Right cardiac atrium (tissue), 5 donors: ENCODE measurements at regions not wholly inside any gene's neighbourhood (a gene's known extent, or its start where the extent isn't known, plus 50 kb on each side); places are given as distances from the start of the nearest gene placed in this dataset.
A peak's percentile ranks its signal among the peaks of the same experiment; 100 is the strongest.

Experiments used
- ATAC-seq, 2 donors: fragments of 200-7000 bp; cut with Tn5 transposase; one replicate each; pipeline versions ENCODE4 v1.8.0 to v1.9.1; 2020; ENCODE audit warnings: moderate library complexity in 2 of 2, mild to moderate bottlenecking in 1 of 2
- DNase-seq, 3 donors: peaks; one replicate each; pipeline ENCODE4 v3.0.0-alpha.2; 2020
- H3K27ac ChIP-seq: one replicate; pipeline ENCODE4 v1.5.1; 2013; ENCODE audit warnings: mild to moderate bottlenecking, low read length, control low read depth, moderate library complexity
- H3K27me3 ChIP-seq: one replicate; pipeline ENCODE4 v1.6.1; 2013; ENCODE audit not compliant: control insufficient read depth, insufficient read depth
- H3K4me1 ChIP-seq: one replicate; pipeline ENCODE4 v1.6.1; 2013; ENCODE audit warnings: low read length; ENCODE audit not compliant: control insufficient read depth, insufficient read depth
- H3K4me3 ChIP-seq: one replicate; pipeline ENCODE4 v1.5.1; 2013; ENCODE audit warnings: low read length, control low read depth
- H3K9me3 ChIP-seq: one replicate; pipeline ENCODE4 v1.6.1; 2013; ENCODE audit warnings: low read length; ENCODE audit not compliant: control insufficient read depth
- WGBS: extraction: QIAGEN DNeasy Blood & Tissue Kit; methylation state at CpG from one replicate; pipeline ENCODE4 v1.1.7; 2013; 5-methylcytosine and 5-hydroxymethylcytosine counted together
- intact Hi-C, 4 donors: fragments of 100-400 bp; cut with DNase I; formaldehyde crosslinking; loops; one replicate each; pipeline versions ENCODE4 v1.11.0 to v1.14.0; 2022 to 2023
- donor health status: healthy with polysubstance abuse.
- donor health status: DM: no; HTN: yes; CAD: no.
- donor health status: DM: no; HTN: no; CAD: no.
- donor health status: DM: no; HTN: yes; CAD: no; lungs with severe emphysema.
- donor health status: DM: yes; HTN: yes; CAD: no.

- Histone ChIP-seq H3K9me3 (no peaks in the 10 kb centered on the region), H3K4me1 (peaks cover 4% of the 10 kb centered on the region), H3K4me3 (no peak overlapping the region), H3K27ac (peak overlapping the region; percentile 42), H3K27me3 (no peaks in the 10 kb centered on the region)
- DNase-seq: peak; percentile 47 to 61 (median 57)
- intact Hi-C loops: loop anchor here in 1 of 4 donors (10.0 kb wide), 1 partner anchor 79 kb away; no protein-coding TSS in a partner anchor
- WGBS: 34% methylated on average over 6 of the region's 6 CpGs
- ATAC-seq: peak; percentile 80 to 81
These were observed 303.5 kb downstream of the HRH4 start for GRCh38 chr18:24763765-24764513.

- intact Hi-C loops: loop anchor here in 1 of 4 donors (10.0 kb wide), 1 partner anchor 80 kb away; no protein-coding TSS in a partner anchor
- H3K4me1 ChIP-seq: peaks cover 4% of the 10 kb centered on the region
- H3K4me3 ChIP-seq: no peak overlapping the region
- H3K27me3 ChIP-seq: no peaks in the 10 kb centered on the region
- H3K9me3 ChIP-seq: no peaks in the 10 kb centered on the region
- DNase-seq (no peak), ATAC-seq (no peak)
- H3K27ac ChIP-seq: no peak overlapping the region
- WGBS: 77% methylated on average over 5 of the region's 5 CpGs
These were observed 304.3 kb downstream of the HRH4 start for GRCh38 chr18:24764766-24765165.

- Histone ChIP-seq H3K4me3 (no peak overlapping the region), H3K9me3 (no peaks in the 10 kb centered on the region), H3K27me3 (no peaks in the 10 kb centered on the region), H3K27ac (no peak overlapping the region), H3K4me1 (peaks cover 4% of the 10 kb centered on the region)
- no peak for ATAC-seq
- intact Hi-C loops: loop anchor here in 1 of 4 donors (10.0 kb wide), 1 partner anchor 82 kb away; no protein-coding TSS in a partner anchor
- WGBS: 91% methylated on average over 1 of the region's 1 CpG
- no peak for DNase-seq
These were observed 305.9 kb downstream of the HRH4 start for GRCh38 chr18:24766376-24766775.

- DNase-seq (no peak), ATAC-seq (no peak)
- no peaks in the 10 kb centered on the region for H3K27me3 ChIP-seq
- H3K9me3 ChIP-seq: no peaks in the 10 kb centered on the region
- 93% methylated on average over 3 of the region's 3 CpGs for WGBS
- intact Hi-C loops: no loop called here
- no peak overlapping the region for H3K4me3 ChIP-seq
- H3K27ac ChIP-seq: no peak overlapping the region
- no peaks in the 10 kb centered on the region for H3K4me1 ChIP-seq
These were observed 310.0 kb downstream of the HRH4 start for GRCh38 chr18:24770311-24771024.

- Histone ChIP-seq H3K27ac (no peak overlapping the region), H3K4me3 (no peak overlapping the region), H3K27me3 (no peaks in the 10 kb centered on the region), H3K4me1 (no peaks in the 10 kb centered on the region), H3K9me3 (no peaks in the 10 kb centered on the region)
- ATAC-seq: no peak
- intact Hi-C loops: no loop called here
- DNase-seq: no peak
These were observed 310.9 kb downstream of the HRH4 start for GRCh38 chr18:24771300-24771699.

- WGBS: 93% methylated on average over 2 of the region's 2 CpGs
- intact Hi-C loops: no loop called here
These were observed 312.7 kb downstream of the HRH4 start for GRCh38 chr18:24773101-24773500.

GRCh38 chr18:24776019-24776418 lies 315.6 kb downstream of the HRH4 start:
- Histone ChIP-seq H3K4me3 (no peak overlapping the region), H3K27ac (no peak overlapping the region), H3K4me1 (no peaks in the 10 kb centered on the region), H3K9me3 (no peaks in the 10 kb centered on the region), H3K27me3 (no peaks in the 10 kb centered on the region)
- DNase-seq: no peak
- intact Hi-C loops: no loop called here
- no peak for ATAC-seq

More at GRCh38 chr18:24773101-24773500, 312.7 kb downstream of the HRH4 start:
- H3K4me3 ChIP-seq: no peak overlapping the region
- ATAC-seq: no peak
- no peak overlapping the region for H3K27ac ChIP-seq
- no peaks in the 10 kb centered on the region for H3K27me3 ChIP-seq
- no peaks in the 10 kb centered on the region for H3K4me1 ChIP-seq
- H3K9me3 ChIP-seq: no peaks in the 10 kb centered on the region
- DNase-seq: no peak

- Histone ChIP-seq H3K27me3 (no peaks in the 10 kb centered on the region), H3K4me1 (no peaks in the 10 kb centered on the region), H3K4me3 (no peak overlapping the region), H3K9me3 (no peaks in the 10 kb centered on the region), H3K27ac (no peak overlapping the region)
- ATAC-seq (no peak), DNase-seq (no peak)
- intact Hi-C loops: no loop called here
- WGBS: 76% methylated on average over 6 of the region's 6 CpGs
These were observed 318.5 kb downstream of the HRH4 start for GRCh38 chr18:24778810-24779418.

- H3K4me1 ChIP-seq: no peaks in the 10 kb centered on the region
- no peak overlapping the region for H3K27ac ChIP-seq
- ATAC-seq: no peak
- H3K9me3 ChIP-seq: no peaks in the 10 kb centered on the region
- 79% methylated on average over 3 of the region's 3 CpGs for WGBS
- DNase-seq: no peak
- H3K4me3 ChIP-seq: no peak overlapping the region
- H3K27me3 ChIP-seq: no peaks in the 10 kb centered on the region
- intact Hi-C loops: no loop called here
These were observed 322.1 kb downstream of the HRH4 start for GRCh38 chr18:24782566-24782965.

GRCh38 chr18:24785019-24785418 lies 324.6 kb downstream of the HRH4 start:
- H3K4me3 ChIP-seq: no peak overlapping the region
- intact Hi-C loops: no loop called here
- no peaks in the 10 kb centered on the region for H3K9me3 ChIP-seq
- WGBS: 88% methylated on average over 3 of the region's 3 CpGs
- DNase-seq (no peak), ATAC-seq (no peak)
- no peak overlapping the region for H3K27ac ChIP-seq
- no peaks in the 10 kb centered on the region for H3K4me1 ChIP-seq
- H3K27me3 ChIP-seq: no peaks in the 10 kb centered on the region

GRCh38 chr18:24786027-24786426 lies 325.6 kb downstream of the HRH4 start:
- DNase-seq (no peak), ATAC-seq (no peak)
- no peak overlapping the region for H3K4me3 ChIP-seq
- WGBS: 74% methylated on average over 2 of the region's 2 CpGs
- no peaks in the 10 kb centered on the region for H3K4me1 ChIP-seq
- no peaks in the 10 kb centered on the region for H3K27me3 ChIP-seq
- H3K27ac ChIP-seq: no peak overlapping the region
- intact Hi-C loops: no loop called here
- H3K9me3 ChIP-seq: no peaks in the 10 kb centered on the region
